H9 (cell line): ENCODE measurements at regions not wholly inside any gene's neighbourhood (a gene's known extent, or its start where the extent isn't known, plus 50 kb on each side); places are given as distances from the start of the nearest gene placed in this dataset.

Experiments used
- DNase-seq: peaks from one replicate; pipeline ENCODE4 v3.0.0-alpha.2; 2017
- H2AFZ ChIP-seq: one replicate; pipeline ENCODE4 v1.6.1; 2013; ENCODE audit warnings: mild to moderate bottlenecking, low read length, control low read depth, moderate library complexity
- H2AK5ac ChIP-seq: 2 replicates; pipeline ENCODE4 v1.6.1; 2013; ENCODE audit warnings: low read length, control low read depth, mixed read lengths; ENCODE audit not compliant: insufficient read length
- H2BK120ac ChIP-seq: one replicate; pipeline ENCODE4 v1.6.1; 2013; ENCODE audit warnings: low read depth, mild to moderate bottlenecking, low read length, control low read depth, inconsistent platforms; ENCODE audit not compliant: poor library complexity, severe bottlenecking
- H2BK12ac ChIP-seq: 2 replicates; pipeline ENCODE4 v1.6.1; 2013; ENCODE audit warnings: low read length, control low read depth, mixed read lengths, low read depth; ENCODE audit not compliant: insufficient read length
- H2BK15ac ChIP-seq: 2 replicates; pipeline ENCODE4 v1.6.1; 2013; ENCODE audit warnings: low read depth, low read length, control low read depth
- H2BK20ac ChIP-seq: one replicate; pipeline ENCODE4 v1.6.1; 2013; ENCODE audit warnings: low read depth, mild to moderate bottlenecking, low read length, control low read depth, inconsistent platforms; ENCODE audit not compliant: poor library complexity, severe bottlenecking
- H2BK5ac ChIP-seq: 2 replicates; pipeline ENCODE4 v1.6.1; 2013; ENCODE audit warnings: low read length, control low read depth, mixed read lengths; ENCODE audit not compliant: insufficient read length
- H3K14ac ChIP-seq: 2 replicates; pipeline ENCODE4 v1.6.1; 2013; ENCODE audit warnings: low read length, control low read depth; ENCODE audit not compliant: insufficient read depth
- H3K18ac ChIP-seq: 2 replicates; pipeline ENCODE4 v1.6.1; 2013; ENCODE audit warnings: low read depth, mild to moderate bottlenecking, mixed read lengths, low read length, control low read depth; ENCODE audit not compliant: insufficient read length
- H3K23ac ChIP-seq: 2 replicates; pipeline ENCODE4 v1.6.1; 2013; ENCODE audit warnings: low read length, control low read depth, mixed read lengths, low read depth; ENCODE audit not compliant: insufficient read length
- H3K23me2 ChIP-seq: 2 replicates; pipeline ENCODE4 v1.6.1; 2013; ENCODE audit warnings: low read depth, mild to moderate bottlenecking, mixed read lengths, low read length, control low read depth; ENCODE audit not compliant: insufficient read length, poor library complexity, severe bottlenecking
- H3K27ac ChIP-seq: 2 replicates; pipeline ENCODE4 v1.5.1; 2013; ENCODE audit warnings: low read length, control low read depth, mixed read lengths, low read depth; ENCODE audit not compliant: insufficient read length
- H3K27me3 ChIP-seq: 2 replicates; pipeline ENCODE4 v1.6.1; 2013; ENCODE audit warnings: low read length, control low read depth, inconsistent platforms; ENCODE audit not compliant: insufficient read depth
- H3K4ac ChIP-seq: 2 replicates; pipeline ENCODE4 v1.6.1; 2013; ENCODE audit warnings: low read depth, mild to moderate bottlenecking, control low read depth, inconsistent platforms, low read length, moderate library complexity
- H3K4me1 ChIP-seq: 2 replicates; pipeline ENCODE4 v1.6.1; 2013; ENCODE audit warnings: low read length, control low read depth, inconsistent platforms; ENCODE audit not compliant: insufficient read depth
- H3K4me2 ChIP-seq: 2 replicates; pipeline ENCODE4 v1.6.1; 2013; ENCODE audit warnings: low read length, control low read depth, mixed read lengths; ENCODE audit not compliant: insufficient read length, insufficient read depth
- H3K56ac ChIP-seq: 2 replicates; pipeline ENCODE4 v1.6.1; 2013; ENCODE audit warnings: low read depth, mild to moderate bottlenecking, mixed read lengths, low read length, control low read depth; ENCODE audit not compliant: insufficient read length
- H3K79me1 ChIP-seq: 2 replicates; pipeline ENCODE4 v1.6.1; 2013; ENCODE audit warnings: low read depth, mild to moderate bottlenecking, moderate library complexity, low read length, control low read depth, inconsistent platforms; ENCODE audit not compliant: insufficient read depth, poor library complexity, severe bottlenecking
- H3K79me2 ChIP-seq: 2 replicates; pipeline ENCODE4 v1.6.1; 2013; ENCODE audit warnings: low read length, control low read depth, inconsistent platforms; ENCODE audit not compliant: insufficient read depth
- H3K9ac ChIP-seq: 2 replicates; pipeline ENCODE4 v1.6.1; 2013; ENCODE audit warnings: low read length, control low read depth, mixed read lengths; ENCODE audit not compliant: insufficient read length; ENCODE audit errors: extremely low read depth
- H3K9me3 ChIP-seq: one replicate; pipeline ENCODE4 v1.6.1; 2013; ENCODE audit warnings: low read depth, low read length, inconsistent platforms; ENCODE audit not compliant: control insufficient read depth
- H3T11ph ChIP-seq: one replicate; pipeline ENCODE4 v1.6.1; 2013; ENCODE audit warnings: mild to moderate bottlenecking, low read length, control low read depth, inconsistent platforms
- H4K20me1 ChIP-seq: one replicate; pipeline ENCODE4 v1.6.1; 2013; ENCODE audit not compliant: control insufficient read depth, insufficient read length, insufficient read depth
- H4K5ac ChIP-seq: 2 replicates; pipeline ENCODE4 v1.6.1; 2013; ENCODE audit warnings: low read depth, mild to moderate bottlenecking, mixed read lengths, low read length, control low read depth; ENCODE audit not compliant: insufficient read length
- H4K8ac ChIP-seq: replicated peaks from 2 replicates; pipeline ENCODE4 v1.6.1; 2013; ENCODE audit warnings: low read length, control low read depth, mixed read lengths, low read depth; ENCODE audit not compliant: insufficient read length
- H4K91ac ChIP-seq: 2 replicates; pipeline ENCODE4 v1.6.1; 2013; ENCODE audit warnings: low read depth, mild to moderate bottlenecking, moderate library complexity, mixed read lengths, low read length, control low read depth; ENCODE audit not compliant: insufficient read length
- H3K27ac Mint-ChIP-seq, 3 experiments: 2 replicates in 2 of 3; 3 replicates in 1 of 3; pipeline ENCODE4 v1.8.0; 2020 to 2021; ENCODE audit warnings: mixed read lengths in 3 of 3, mild to moderate bottlenecking in 1 of 3, moderate library complexity in 1 of 3
- H3K27me3 Mint-ChIP-seq: 2 replicates; pipeline ENCODE4 v1.8.0; 2021; ENCODE audit warnings: low read depth, mild to moderate bottlenecking, moderate library complexity, mixed read lengths
- H3K36me3 Mint-ChIP-seq, 3 experiments: 2 replicates in 2 of 3; 3 replicates in 1 of 3; pipeline ENCODE4 v1.8.0; 2020 to 2021; ENCODE audit warnings: low read depth in 3 of 3, mixed read lengths in 3 of 3; ENCODE audit not compliant: insufficient read depth in 1 of 3
- H3K4me1 Mint-ChIP-seq, 2 experiments: 2 replicates each; pipeline ENCODE4 v1.8.0; 2020; ENCODE audit warnings: mixed read lengths in 2 of 2
- H3K4me3 Mint-ChIP-seq, 2 experiments: 2 replicates in 1 of 2; 3 replicates in 1 of 2; pipeline ENCODE4 v1.8.0; 2020 to 2021; ENCODE audit warnings: mild to moderate bottlenecking in 2 of 2, mixed read lengths in 2 of 2, moderate library complexity in 1 of 2
- H3K9me3 Mint-ChIP-seq, 2 experiments: 2 replicates in 1 of 2; 3 replicates in 1 of 2; pipeline ENCODE4 v1.8.0; 2020; ENCODE audit warnings: mild to moderate bottlenecking in 2 of 2, mixed read lengths in 2 of 2, moderate library complexity in 1 of 2
- CTCF ChIP-seq: fragments of 200-600 bp; sonication (generic); conservative IDR thresholded peaks from 3 replicates; pipeline ENCODE4 v1.8.0; 2021; ENCODE audit warnings: antibody characterized with exemption, mild to moderate bottlenecking
- WGBS: extraction: QIAGEN DNeasy Blood & Tissue Kit; methylation state at CpG from one replicate; pipeline ENCODE4 v1.1.7; 2013; ENCODE audit warnings: missing lambda C conversion rate, low lambda C conversion rate, mixed read lengths; ENCODE audit not compliant: insufficient read length; ENCODE audit errors: extremely low coverage; 5-methylcytosine and 5-hydroxymethylcytosine counted together

GRCh38 chr10:44776181-44776580 is 135.0 kb upstream of the TMEM72 start:
- Histone ChIP-seq H3K23ac (no peak overlapping the region), H3T11ph (no peak overlapping the region), H4K8ac (no peak overlapping the region), H2AK5ac (no peak overlapping the region), H4K91ac (no peak overlapping the region), H2BK12ac (no peak overlapping the region), H3K14ac (no peak overlapping the region), H3K4ac (no peak overlapping the region), H3K9me3 (no peaks in the 10 kb centered on the region), H3K79me1 (no peaks in the 10 kb centered on the region), H3K27ac (no peak overlapping the region), H3K23me2 (no peaks in the 10 kb centered on the region), H3K56ac (no peak overlapping the region), H2BK5ac (no peak overlapping the region), H3K4me2 (no peak overlapping the region), H3K9ac (no peak overlapping the region), H3K4me1 (no peaks in the 10 kb centered on the region), H3K18ac (no peak overlapping the region), H3K27me3 (no peaks in the 10 kb centered on the region), H3K79me2 (no peaks in the 10 kb centered on the region), H4K5ac (no peak overlapping the region), H2AFZ (no peak overlapping the region), H4K20me1 (no peaks in the 10 kb centered on the region), H2BK15ac (no peak overlapping the region), H2BK120ac (no peak overlapping the region), H2BK20ac (no peak overlapping the region)
- no peak overlapping the region for H3K4me3 Mint-ChIP-seq
- H3K9me3 Mint-ChIP-seq = no peaks in the 10 kb centered on the region
- DNase-seq = no peak
- H3K27ac Mint-ChIP-seq = no peak overlapping the region
- no peaks in the 10 kb centered on the region for H3K36me3 Mint-ChIP-seq
- H3K27me3 Mint-ChIP-seq = peaks cover 4% of the 10 kb centered on the region
- no peak for TF ChIP-seq CTCF
- no CpG with 5 or more reads among the region's 3 CpGs for WGBS
- H3K4me1 Mint-ChIP-seq = 0 out of 4 replicates have a peak, but pooled peaks cover 0 to 1% of the 10 kb centered on the region in 2 experiments
